H1 (cell line): ENCODE measurements at regions not wholly inside any gene's neighbourhood (a gene's known extent, or its start where the extent isn't known, plus 50 kb on each side); places are given as distances from the start of the nearest gene placed in this dataset.

Experiments
- CTCF ChIP-seq, 3 experiments: IDR thresholded peaks; 1 replicate in 2 of 3; 2 replicates in 1 of 3; pipeline versions ENCODE4 v1.5.1 to v1.6.1; 2011; ENCODE audit warnings: low read length in 3 of 3, mild to moderate bottlenecking in 3 of 3, inconsistent platforms in 2 of 3, low read depth in 1 of 3, moderate library complexity in 1 of 3; ENCODE audit not compliant: insufficient read depth in 1 of 3; ENCODE audit errors: control extremely low read depth in 1 of 3
- EZH2 ChIP-seq: fragments of 200-600 bp; sonication (generic); IDR thresholded peaks from 2 replicates; pipeline ENCODE4 v1.7.1; 2012; ENCODE audit warnings: low read depth, mild to moderate bottlenecking, moderate library complexity, low read length, inconsistent platforms; ENCODE audit not compliant: severe bottlenecking
- GTF2F1 ChIP-seq: IDR thresholded peaks from 2 replicates; pipeline ENCODE4 v1.6.1; 2012; ENCODE audit warnings: low read depth, low read length, improper control_type of control experiment, borderline replicate concordance
- KDM1A ChIP-seq: fragments of 200-600, 300-600 bp; sonication (generic); IDR thresholded peaks from 2 replicates; pipeline ENCODE4 v1.7.1; 2016; ENCODE audit warnings: mild to moderate bottlenecking, low read length, borderline replicate concordance
- MAX ChIP-seq: IDR thresholded peaks from 2 replicates; pipeline ENCODE4 v1.6.1; 2012; ENCODE audit warnings: inconsistent platforms
- RAD21 ChIP-seq, 2 experiments: IDR thresholded peaks in 1 of 2; conservative IDR thresholded peaks in 1 of 2; 2 replicates each; pipeline ENCODE4 v1.6.1; 2011; ENCODE audit warnings: low read depth in 2 of 2, low read length in 2 of 2, improper control_type of control experiment in 1 of 2, inconsistent platforms in 1 of 2, mild to moderate bottlenecking in 1 of 2, moderate library complexity in 1 of 2
- SIN3A ChIP-seq, 2 experiments: IDR thresholded peaks in 1 of 2; conservative IDR thresholded peaks in 1 of 2; 2 replicates each; pipeline ENCODE4 v1.6.1; 2011 to 2012; ENCODE audit warnings: low read length in 2 of 2, improper control_type of control experiment in 1 of 2, low read depth in 1 of 2, mild to moderate bottlenecking in 1 of 2
- USF2 ChIP-seq: IDR thresholded peaks from 2 replicates; pipeline ENCODE4 v1.6.1; 2011; ENCODE audit warnings: low read length, improper control_type of control experiment
- YY1 ChIP-seq: IDR thresholded peaks from 2 replicates; pipeline ENCODE4 v1.6.1; 2011; ENCODE audit warnings: low read depth, mild to moderate bottlenecking, low read length
- ZNF274 ChIP-seq: IDR thresholded peaks from 2 replicates; pipeline ENCODE4 v1.7.0; 2012; ENCODE audit warnings: low read length, borderline replicate concordance; ENCODE audit errors: extremely low read depth

- TF ChIP-seq SIN3A (conservative IDR thresholded peaks at IDR 0.05 in 1 of 2, IDR thresholded peaks at IDR 0.05 in 1 of 2; ENCODE audit: low read depth in 1 of 2, low read length in 2 of 2) (no peak), GTF2F1 (no peak), YY1 (no peak), ZNF274 (no peak), CTCF (IDR thresholded peaks at IDR 0.05; ENCODE audit: control extremely low read depth in 1 of 3, insufficient read depth in 1 of 3, low read depth in 1 of 3, low read length in 3 of 3) (no peak), EZH2 (no peak), MAX (no peak), USF2 (no peak), RAD21 (IDR thresholded peaks at IDR 0.05 in 1 of 2, conservative IDR thresholded peaks at IDR 0.05 in 1 of 2; ENCODE audit: low read depth in 2 of 2, low read length in 2 of 2) (no peak), KDM1A (no peak)
Observed at GRCh38 chr6:156658966-156659821, 118.0 kb upstream of the ARID1B start.
